ENCODE measurements at regions not wholly inside any gene's neighbourhood (a gene's known extent, or its start where the extent isn't known, plus 50 kb on each side); places are given as distances from the start of the nearest gene placed in this dataset.
A peak's percentile ranks its signal among the peaks of the same experiment; 100 is the strongest.

DNA sequence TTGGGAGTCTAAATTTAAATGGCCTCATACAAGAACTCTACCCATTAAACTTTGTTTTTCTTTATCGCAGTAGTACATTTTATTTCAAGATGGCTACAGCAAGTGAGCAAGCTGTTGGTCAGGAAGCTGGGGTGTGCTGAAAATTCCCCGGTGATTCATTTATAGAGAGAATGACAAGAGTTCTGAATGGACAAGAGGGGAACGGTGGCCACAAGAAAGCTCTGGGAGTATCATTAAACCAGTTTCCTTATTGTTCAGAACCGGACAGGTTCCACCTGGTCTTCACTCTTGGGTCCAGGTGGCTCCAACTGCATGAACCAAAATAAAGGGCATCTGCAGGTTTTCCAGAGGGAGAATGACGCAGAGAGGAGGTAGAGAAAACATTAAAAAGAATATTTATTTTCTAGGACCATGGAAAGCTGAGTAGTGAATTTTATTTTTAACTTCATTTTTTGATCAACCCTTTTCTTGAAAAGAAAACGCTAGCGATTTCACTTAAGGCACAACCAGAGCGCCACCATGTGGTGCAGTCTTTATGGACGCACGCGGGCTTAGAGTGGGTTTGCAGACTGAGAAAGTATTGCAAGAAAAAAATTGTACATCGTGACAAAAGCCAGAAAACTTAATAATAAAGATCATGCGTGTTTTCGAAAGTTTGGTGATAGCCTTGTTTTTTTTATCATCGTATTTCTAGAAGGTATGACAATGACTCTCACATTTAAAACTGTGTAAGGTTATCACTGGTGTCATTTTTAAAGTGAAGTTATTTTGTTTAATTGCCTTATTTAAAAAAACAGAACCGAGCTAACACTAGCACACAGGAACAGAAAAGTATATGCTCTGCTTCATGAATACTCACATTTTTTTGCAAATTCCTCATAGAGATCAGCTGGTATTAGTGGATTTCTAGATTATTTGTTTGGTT lies 97.9 kb upstream of the NOL4 start:
- no peak for TF ChIP-seq EZH2 (IDR thresholded peaks at IDR 0.05; ENCODE audit: borderline replicate concordance, low read length)
- TF ChIP-seq, protein P1, sequence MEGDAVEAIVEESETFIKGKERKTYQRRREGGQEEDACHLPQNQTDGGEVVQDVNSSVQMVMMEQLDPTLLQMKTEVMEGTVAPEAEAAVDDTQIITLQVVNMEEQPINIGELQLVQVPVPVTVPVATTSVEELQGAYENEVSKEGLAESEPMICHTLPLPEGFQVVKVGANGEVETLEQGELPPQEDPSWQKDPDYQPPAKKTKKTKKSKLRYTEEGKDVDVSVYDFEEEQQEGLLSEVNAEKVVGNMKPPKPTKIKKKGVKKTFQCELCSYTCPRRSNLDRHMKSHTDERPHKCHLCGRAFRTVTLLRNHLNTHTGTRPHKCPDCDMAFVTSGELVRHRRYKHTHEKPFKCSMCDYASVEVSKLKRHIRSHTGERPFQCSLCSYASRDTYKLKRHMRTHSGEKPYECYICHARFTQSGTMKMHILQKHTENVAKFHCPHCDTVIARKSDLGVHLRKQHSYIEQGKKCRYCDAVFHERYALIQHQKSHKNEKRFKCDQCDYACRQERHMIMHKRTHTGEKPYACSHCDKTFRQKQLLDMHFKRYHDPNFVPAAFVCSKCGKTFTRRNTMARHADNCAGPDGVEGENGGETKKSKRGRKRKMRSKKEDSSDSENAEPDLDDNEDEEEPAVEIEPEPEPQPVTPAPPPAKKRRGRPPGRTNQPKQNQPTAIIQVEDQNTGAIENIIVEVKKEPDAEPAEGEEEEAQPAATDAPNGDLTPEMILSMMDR (IDR thresholded peaks at IDR 0.05; ENCODE audit: low read length), result peak; percentile 90
